ENCODE measurements at regions not wholly inside any gene's neighbourhood (a gene's known extent, or its start where the extent isn't known, plus 50 kb on each side); places are given as distances from the start of the nearest gene placed in this dataset.
"Not testable (repeated sequence)": the region's sequence is repeated elsewhere in the genome, so short reads cannot be mapped to it uniquely, and the experiment has no call there.

- no peak overlapping the region for H3K4me3 ChIP-seq (ENCODE audit: low read length)
- TF ChIP-seq ZNF274 (IDR thresholded peaks at IDR 0.05; ENCODE audit: low read depth, low read length), result no peak
These were observed 211.3 kb downstream of the TBC1D2B start for GRCh38 chr15:77866186-77866585.

- no peak overlapping the region for H3K4me3 ChIP-seq (ENCODE audit: low read length)
- TF ChIP-seq ZNF274 (IDR thresholded peaks at IDR 0.05; ENCODE audit: low read depth, low read length), result no peak
These were observed 211.8 kb downstream of the TBC1D2B start for GRCh38 chr15:77865701-77866100.

GRCh38 chr15:77865106-77865610 lies 212.4 kb downstream of the TBC1D2B start:
- no peak for TF ChIP-seq ZNF274 (IDR thresholded peaks at IDR 0.05; ENCODE audit: low read depth, low read length)
- H3K4me3 ChIP-seq (ENCODE audit: low read length), result no peak overlapping the region

- TF ChIP-seq ZNF274 (IDR thresholded peaks at IDR 0.05; ENCODE audit: low read depth, low read length), result no peak
- no peak overlapping the region for H3K4me3 ChIP-seq (ENCODE audit: low read length)
These were observed 213.1 kb downstream of the TBC1D2B start for GRCh38 chr15:77864211-77865105.

- TF ChIP-seq ZNF274 (IDR thresholded peaks at IDR 0.05; ENCODE audit: low read depth, low read length), result no peak
- H3K4me3 ChIP-seq (ENCODE audit: low read length), result no peak overlapping the region
These were observed 213.9 kb downstream of the TBC1D2B start for GRCh38 chr15:77863491-77864105.

GRCh38 chr15:77862651-77863104 lies 214.8 kb downstream of the TBC1D2B start:
- no peak for TF ChIP-seq ZNF274 (IDR thresholded peaks at IDR 0.05; ENCODE audit: low read depth, low read length)
- H3K4me3 ChIP-seq (ENCODE audit: low read length), result no peak overlapping the region

- not testable (repeated sequence) for H3K4me3 ChIP-seq (ENCODE audit: low read length)
These were observed 215.4 kb downstream of the TBC1D2B start for GRCh38 chr15:77861997-77862635.

GRCh38 chr15:77860071-77860691 lies 217.3 kb downstream of the TBC1D2B start:
- H3K4me3 ChIP-seq (ENCODE audit: low read length), result no peak overlapping the region
- no peak for TF ChIP-seq ZNF274 (IDR thresholded peaks at IDR 0.05; ENCODE audit: low read depth, low read length)

GRCh38 chr15:77859491-77860060 lies 217.9 kb downstream of the TBC1D2B start:
- no peak overlapping the region for H3K4me3 ChIP-seq (ENCODE audit: low read length)
- no peak for TF ChIP-seq ZNF274 (IDR thresholded peaks at IDR 0.05; ENCODE audit: low read depth, low read length)

- no peak for TF ChIP-seq ZNF274 (IDR thresholded peaks at IDR 0.05; ENCODE audit: low read depth, low read length)
- H3K4me3 ChIP-seq (ENCODE audit: low read length), result no peak overlapping the region
These were observed 218.6 kb downstream of the TBC1D2B start for GRCh38 chr15:77858792-77859490.

GRCh38 chr15:77857419-77857818 lies 220.1 kb downstream of the TBC1D2B start:
- H3K4me3 ChIP-seq (ENCODE audit: low read length), result no peak overlapping the region
- TF ChIP-seq ZNF274 (IDR thresholded peaks at IDR 0.05; ENCODE audit: low read depth, low read length), result no peak

GRCh38 chr15:77856705-77857346 lies 220.7 kb downstream of the TBC1D2B start:
- no peak overlapping the region for H3K4me3 ChIP-seq (ENCODE audit: low read length)
- TF ChIP-seq ZNF274 (IDR thresholded peaks at IDR 0.05; ENCODE audit: low read depth, low read length), result no peak

- H3K4me3 ChIP-seq (ENCODE audit: low read length), result no peak overlapping the region
- TF ChIP-seq ZNF274 (IDR thresholded peaks at IDR 0.05; ENCODE audit: low read depth, low read length), result no peak
These were observed 221.6 kb downstream of the TBC1D2B start for GRCh38 chr15:77855871-77856270.

Measured in GM08714 (cell line).